Panc1 (cell line): ENCODE measurements at regions not wholly inside any gene's neighbourhood (a gene's known extent, or its start where the extent isn't known, plus 50 kb on each side); places are given as distances from the start of the nearest gene placed in this dataset.

Experiments used
- ATAC-seq: fragments of 200-7000 bp; cut with Tn5 transposase; 2 replicates; pipeline ENCODE4 v1.9.1; 2020; ENCODE audit warnings: mild to moderate bottlenecking, moderate library complexity
- BruUV-seq: library from RNA; stranded (reverse); fragments of 400-500 nt; replicated peaks from 2 replicates; lab custom pipeline; 2021; lab: Mats Ljungman, UMichigan
- CTCF ChIA-PET: fragments of 300-600 bp; sonication (Branson Sonifier 250); formaldehyde crosslinking; loops from one replicate; lab custom pipeline; 2022; ENCODE audit warnings: antibody characterized with exemption; lab: Charles Lee
- POLR2A ChIA-PET: fragments of 300-600 bp; sonication (Branson Sonifier 250); formaldehyde crosslinking; loops from one replicate; lab custom pipeline; 2022; ENCODE audit warnings: antibody characterized with exemption; lab: Charles Lee
- DNase-seq: peaks from one replicate; pipeline ENCODE4 v3.0.0-alpha.2; 2010; ENCODE audit warnings: low read depth, low spot score
- H3K27ac ChIP-seq: 2 replicates; pipeline ENCODE4 v1.5.1; 2011; ENCODE audit warnings: mild to moderate bottlenecking, low read length, inconsistent platforms
- H3K27me3 ChIP-seq: fragments of 200-500 bp; sonication (Bioruptor generic); 2 replicates; pipeline ENCODE4 v1.6.0; 2014; ENCODE audit warnings: low read length, inconsistent platforms; ENCODE audit not compliant: control insufficient read depth, insufficient read depth
- H3K36me3 ChIP-seq: fragments of 200-500 bp; sonication (Bioruptor generic); 2 replicates; pipeline ENCODE4 v1.5.1; 2014; ENCODE audit warnings: inconsistent platforms, mild to moderate bottlenecking, low read length, moderate library complexity; ENCODE audit not compliant: control insufficient read depth, insufficient read depth
- H3K4me1 ChIP-seq: 2 replicates; pipeline ENCODE4 v1.5.1; 2011; ENCODE audit warnings: inconsistent platforms, mild to moderate bottlenecking, low read length, moderate library complexity; ENCODE audit not compliant: control insufficient read depth, insufficient read depth
- H3K4me3 ChIP-seq, 2 experiments: 2 replicates each; pipeline ENCODE4 v1.5.1; 2011 to 2012; ENCODE audit warnings: low read depth in 2 of 2, low read length in 2 of 2, mild to moderate bottlenecking in 2 of 2, inconsistent platforms in 1 of 2, moderate library complexity in 1 of 2
- H3K9me3 ChIP-seq: fragments of 200-500 bp; sonication (Bioruptor generic); 2 replicates; pipeline ENCODE4 v1.5.1; 2014; ENCODE audit warnings: low read depth, mild to moderate bottlenecking, inconsistent platforms, low read length, moderate library complexity; ENCODE audit not compliant: control insufficient read depth, insufficient read depth
- POLR2AphosphoS5 ChIP-seq: IDR thresholded peaks from 2 replicates; pipeline ENCODE4 v1.6.1; 2012; ENCODE audit warnings: mild to moderate bottlenecking, low read depth, low read length, moderate library complexity
- SIN3A ChIP-seq: IDR thresholded peaks from 2 replicates; pipeline ENCODE4 v1.6.1; 2012; ENCODE audit warnings: low read depth, mild to moderate bottlenecking, low read length, moderate library complexity, borderline replicate concordance; ENCODE audit not compliant: insufficient read depth
- TCF7L2 ChIP-seq: IDR thresholded peaks from 2 replicates; pipeline ENCODE4 v1.6.1; 2011; ENCODE audit warnings: mild to moderate bottlenecking, low read depth, low read length, inconsistent platforms
- in situ Hi-C: cut with HindIII; loops from 2 replicates; pipeline ENCODE4 v1.10.0; 2016; ENCODE audit warnings: low sequenced_read_pairs, low pct_unique_long_range_greater_than_20kb
- intact Hi-C: fragments of 100-400 bp; cut with micrococcal nuclease; formaldehyde crosslinking; loops from one replicate; pipeline ENCODE4 v1.10.0; 2022; ENCODE audit not compliant: unreplicated experiment
- TF ChIP-seq, protein P1 (sequence below): fragments of 450-650 bp; IDR thresholded peaks from 2 replicates; pipeline ENCODE4 v1.5.1; 2017; ENCODE audit warnings: mild to moderate bottlenecking
- TF ChIP-seq, protein P2 (sequence below), 2 experiments: IDR thresholded peaks; 2 replicates each; pipeline ENCODE4 v1.6.1; 2011 to 2012; ENCODE audit warnings: low read depth in 2 of 2, control low read depth in 1 of 2, low read length in 1 of 2, mild to moderate bottlenecking in 1 of 2, moderate library complexity in 1 of 2; ENCODE audit not compliant: insufficient read depth in 1 of 2

DNA sequence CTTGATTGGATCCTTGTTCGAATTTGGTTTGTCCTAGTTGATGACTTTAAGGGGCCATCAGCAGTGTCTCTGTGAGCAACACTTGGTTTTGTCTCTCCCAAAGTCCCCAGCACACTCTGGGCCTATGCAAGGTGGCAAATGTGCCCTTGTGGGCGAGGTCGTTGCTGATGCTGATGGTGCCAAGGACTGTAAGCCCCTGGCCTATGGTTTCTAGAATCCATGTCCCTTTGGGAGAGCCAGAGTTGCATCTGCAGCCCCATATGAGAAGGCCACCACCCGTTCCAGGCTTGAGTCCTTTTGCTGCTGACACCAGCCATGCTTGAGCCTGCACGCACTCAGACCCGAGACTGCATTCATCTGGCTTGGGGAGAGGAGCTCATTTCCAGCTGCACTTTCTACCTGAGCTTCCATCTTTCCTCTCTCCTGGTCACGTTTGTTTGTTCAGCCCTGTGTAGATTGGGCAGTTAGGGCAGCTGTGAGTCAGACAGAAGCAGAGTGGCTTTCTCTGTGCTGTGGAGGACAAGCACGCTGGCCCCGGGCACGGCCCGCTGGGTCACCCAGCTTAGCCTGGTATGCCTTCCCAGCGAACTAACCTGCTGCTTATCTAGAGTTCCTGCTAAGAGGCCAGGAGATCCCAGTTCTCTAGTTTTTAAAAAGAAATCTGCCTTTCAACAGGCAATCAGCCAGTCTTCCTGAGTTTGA is 52.1 kb upstream of the CSF3R start:
- intact Hi-C loops (no loop called here), in situ Hi-C loops (no loop called here)
- peaks cover 4% of the 10 kb centered on the region for H3K27me3 ChIP-seq
- ATAC-seq: no peak
- H3K9me3 ChIP-seq: no peaks in the 10 kb centered on the region
- CTCF ChIA-PET: no interaction called here
- BruUV-seq: no TSS peak
- H3K4me1 ChIP-seq: no peaks in the 10 kb centered on the region
- no peak overlapping the region for H3K4me3 ChIP-seq
- DNase-seq: no peak
- TF ChIP-seq, protein P1, sequence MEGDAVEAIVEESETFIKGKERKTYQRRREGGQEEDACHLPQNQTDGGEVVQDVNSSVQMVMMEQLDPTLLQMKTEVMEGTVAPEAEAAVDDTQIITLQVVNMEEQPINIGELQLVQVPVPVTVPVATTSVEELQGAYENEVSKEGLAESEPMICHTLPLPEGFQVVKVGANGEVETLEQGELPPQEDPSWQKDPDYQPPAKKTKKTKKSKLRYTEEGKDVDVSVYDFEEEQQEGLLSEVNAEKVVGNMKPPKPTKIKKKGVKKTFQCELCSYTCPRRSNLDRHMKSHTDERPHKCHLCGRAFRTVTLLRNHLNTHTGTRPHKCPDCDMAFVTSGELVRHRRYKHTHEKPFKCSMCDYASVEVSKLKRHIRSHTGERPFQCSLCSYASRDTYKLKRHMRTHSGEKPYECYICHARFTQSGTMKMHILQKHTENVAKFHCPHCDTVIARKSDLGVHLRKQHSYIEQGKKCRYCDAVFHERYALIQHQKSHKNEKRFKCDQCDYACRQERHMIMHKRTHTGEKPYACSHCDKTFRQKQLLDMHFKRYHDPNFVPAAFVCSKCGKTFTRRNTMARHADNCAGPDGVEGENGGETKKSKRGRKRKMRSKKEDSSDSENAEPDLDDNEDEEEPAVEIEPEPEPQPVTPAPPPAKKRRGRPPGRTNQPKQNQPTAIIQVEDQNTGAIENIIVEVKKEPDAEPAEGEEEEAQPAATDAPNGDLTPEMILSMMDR: no peak
- TF ChIP-seq, protein P2, sequence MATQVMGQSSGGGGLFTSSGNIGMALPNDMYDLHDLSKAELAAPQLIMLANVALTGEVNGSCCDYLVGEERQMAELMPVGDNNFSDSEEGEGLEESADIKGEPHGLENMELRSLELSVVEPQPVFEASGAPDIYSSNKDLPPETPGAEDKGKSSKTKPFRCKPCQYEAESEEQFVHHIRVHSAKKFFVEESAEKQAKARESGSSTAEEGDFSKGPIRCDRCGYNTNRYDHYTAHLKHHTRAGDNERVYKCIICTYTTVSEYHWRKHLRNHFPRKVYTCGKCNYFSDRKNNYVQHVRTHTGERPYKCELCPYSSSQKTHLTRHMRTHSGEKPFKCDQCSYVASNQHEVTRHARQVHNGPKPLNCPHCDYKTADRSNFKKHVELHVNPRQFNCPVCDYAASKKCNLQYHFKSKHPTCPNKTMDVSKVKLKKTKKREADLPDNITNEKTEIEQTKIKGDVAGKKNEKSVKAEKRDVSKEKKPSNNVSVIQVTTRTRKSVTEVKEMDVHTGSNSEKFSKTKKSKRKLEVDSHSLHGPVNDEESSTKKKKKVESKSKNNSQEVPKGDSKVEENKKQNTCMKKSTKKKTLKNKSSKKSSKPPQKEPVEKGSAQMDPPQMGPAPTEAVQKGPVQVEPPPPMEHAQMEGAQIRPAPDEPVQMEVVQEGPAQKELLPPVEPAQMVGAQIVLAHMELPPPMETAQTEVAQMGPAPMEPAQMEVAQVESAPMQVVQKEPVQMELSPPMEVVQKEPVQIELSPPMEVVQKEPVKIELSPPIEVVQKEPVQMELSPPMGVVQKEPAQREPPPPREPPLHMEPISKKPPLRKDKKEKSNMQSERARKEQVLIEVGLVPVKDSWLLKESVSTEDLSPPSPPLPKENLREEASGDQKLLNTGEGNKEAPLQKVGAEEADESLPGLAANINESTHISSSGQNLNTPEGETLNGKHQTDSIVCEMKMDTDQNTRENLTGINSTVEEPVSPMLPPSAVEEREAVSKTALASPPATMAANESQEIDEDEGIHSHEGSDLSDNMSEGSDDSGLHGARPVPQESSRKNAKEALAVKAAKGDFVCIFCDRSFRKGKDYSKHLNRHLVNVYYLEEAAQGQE (IDR thresholded peaks at IDR 0.05; ENCODE audit: insufficient read depth in 1 of 2, low read depth in 2 of 2, low read length in 1 of 2): no peak
- TF ChIP-seq SIN3A (no peak), TCF7L2 (no peak), POLR2AphosphoS5 (no peak)
- no peaks in the 10 kb centered on the region for H3K36me3 ChIP-seq
- H3K27ac ChIP-seq: no peak overlapping the region
- POLR2A ChIA-PET: no interaction called here

DNA sequence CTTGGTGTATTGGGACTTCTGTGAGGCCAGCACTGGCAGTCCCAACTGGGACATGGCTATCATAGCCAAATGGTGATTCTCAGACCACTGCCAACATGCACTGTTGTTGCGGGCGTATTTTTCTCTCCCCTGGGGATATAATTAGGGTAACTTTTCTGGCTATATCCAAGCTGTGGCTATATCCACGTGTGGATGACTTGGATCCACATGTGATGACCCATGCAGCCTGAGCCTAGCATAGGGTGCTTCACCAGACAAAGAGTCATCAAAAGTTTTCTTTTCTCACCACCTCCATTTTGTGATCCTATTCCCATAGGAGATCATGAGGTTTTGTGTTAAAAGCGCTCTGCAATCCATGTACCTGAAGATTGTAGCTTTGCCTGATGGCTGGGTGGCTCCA is 51.2 kb upstream of the CSF3R start:
- H3K4me3 ChIP-seq: no peak overlapping the region
- DNase-seq: no peak
- BruUV-seq: no TSS peak
- ChIA-PET CTCF (no interaction called here), POLR2A (no interaction called here)
- no peak overlapping the region for H3K27ac ChIP-seq
- intact Hi-C loops: no loop called here
- ATAC-seq: no peak
- in situ Hi-C loops: no loop called here
- H3K4me1 ChIP-seq: no peaks in the 10 kb centered on the region
- no peaks in the 10 kb centered on the region for H3K36me3 ChIP-seq
- H3K27me3 ChIP-seq: peaks cover 4% of the 10 kb centered on the region
- H3K9me3 ChIP-seq: no peaks in the 10 kb centered on the region
- TF ChIP-seq POLR2AphosphoS5: no peak
- TF ChIP-seq, protein P2 (IDR thresholded peaks at IDR 0.05; ENCODE audit: insufficient read depth in 1 of 2, low read depth in 2 of 2, low read length in 1 of 2): no peak
- TF ChIP-seq, protein P1: no peak
- TF ChIP-seq SIN3A: no peak
- TF ChIP-seq TCF7L2: no peak
